ENCODE measurements at regions not wholly inside any gene's neighbourhood (a gene's known extent, or its start where the extent isn't known, plus 50 kb on each side); places are given as distances from the start of the nearest gene placed in this dataset.

DNA sequence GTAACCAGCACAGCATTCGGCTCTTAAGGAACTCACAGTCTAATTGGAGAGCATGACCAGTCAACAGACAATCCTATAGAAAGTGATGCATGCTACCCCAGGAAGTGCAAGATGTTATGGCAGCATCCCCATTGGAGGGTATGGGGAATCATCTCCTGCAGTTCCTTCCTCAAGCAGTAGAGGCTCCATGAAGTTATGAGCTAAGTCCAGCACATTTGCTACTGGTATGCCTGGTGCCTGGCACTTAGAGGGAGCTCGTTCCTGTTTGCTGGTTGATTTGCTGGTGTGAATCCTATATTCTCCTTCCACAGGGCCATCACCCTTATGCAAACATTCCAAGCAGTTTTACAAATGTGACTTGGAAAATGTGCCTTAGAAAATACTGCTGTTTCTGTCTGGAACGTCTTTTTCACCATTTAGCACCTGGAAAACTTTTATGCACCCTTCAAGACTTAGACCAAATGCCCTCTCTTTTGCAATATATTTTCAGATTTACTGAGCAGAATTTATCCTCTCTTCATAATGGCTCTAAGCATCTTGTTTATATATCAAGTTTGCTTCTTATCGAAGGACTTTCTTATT, 136.1 kb upstream of the WSCD2 start:
- no peak for TF ChIP-seq POLR2A (IDR thresholded peaks at IDR 0.05)
- TF ChIP-seq, protein P1, sequence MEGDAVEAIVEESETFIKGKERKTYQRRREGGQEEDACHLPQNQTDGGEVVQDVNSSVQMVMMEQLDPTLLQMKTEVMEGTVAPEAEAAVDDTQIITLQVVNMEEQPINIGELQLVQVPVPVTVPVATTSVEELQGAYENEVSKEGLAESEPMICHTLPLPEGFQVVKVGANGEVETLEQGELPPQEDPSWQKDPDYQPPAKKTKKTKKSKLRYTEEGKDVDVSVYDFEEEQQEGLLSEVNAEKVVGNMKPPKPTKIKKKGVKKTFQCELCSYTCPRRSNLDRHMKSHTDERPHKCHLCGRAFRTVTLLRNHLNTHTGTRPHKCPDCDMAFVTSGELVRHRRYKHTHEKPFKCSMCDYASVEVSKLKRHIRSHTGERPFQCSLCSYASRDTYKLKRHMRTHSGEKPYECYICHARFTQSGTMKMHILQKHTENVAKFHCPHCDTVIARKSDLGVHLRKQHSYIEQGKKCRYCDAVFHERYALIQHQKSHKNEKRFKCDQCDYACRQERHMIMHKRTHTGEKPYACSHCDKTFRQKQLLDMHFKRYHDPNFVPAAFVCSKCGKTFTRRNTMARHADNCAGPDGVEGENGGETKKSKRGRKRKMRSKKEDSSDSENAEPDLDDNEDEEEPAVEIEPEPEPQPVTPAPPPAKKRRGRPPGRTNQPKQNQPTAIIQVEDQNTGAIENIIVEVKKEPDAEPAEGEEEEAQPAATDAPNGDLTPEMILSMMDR (IDR thresholded peaks at IDR 0.05 in 4 of 5, conservative IDR thresholded peaks at IDR 0.05 in 1 of 5) = no peak
- intact Hi-C loops (cut with DNase I; ENCODE audit: low total_unique reads) = loop anchor here (5.0 kb wide), 2 partner anchors 199 to 519 kb away; no protein-coding TSS in a partner anchor
- Histone ChIP-seq H3K4me1 (no peaks in the 10 kb centered on the region), H3K36me3 (no peaks in the 10 kb centered on the region), H3K27me3 (no peaks in the 10 kb centered on the region), H3K4me3 (no peak overlapping the region), H3K27ac (no peak overlapping the region), H3K9me3 (no peaks in the 10 kb centered on the region)
- DNase-seq (no peak), ATAC-seq (no peak)
- in situ Hi-C loops (cut with MboI; ENCODE audit: low sequenced_read_pairs in 4 of 4) = no loop called here

DNA sequence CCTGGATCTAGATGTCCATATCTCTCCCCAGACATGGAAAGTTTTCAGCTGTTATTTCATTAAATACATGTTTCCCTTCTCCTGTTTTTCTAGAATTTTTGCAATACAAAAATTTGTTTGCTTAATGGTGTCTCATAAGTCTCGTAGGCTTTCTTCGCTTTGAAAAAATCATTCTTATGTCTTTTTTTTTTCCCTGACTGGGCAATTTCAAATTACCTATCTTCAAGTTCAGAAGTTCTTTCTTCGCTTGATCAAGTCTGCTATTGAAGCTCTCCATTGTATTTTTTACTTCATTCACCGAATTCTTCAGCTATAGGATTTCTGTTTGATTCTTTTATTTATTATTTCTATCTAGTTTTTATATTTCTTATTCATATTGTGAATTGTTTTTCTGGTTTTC, 130.2 kb upstream of the WSCD2 start:
- ATAC-seq (no peak), DNase-seq (no peak)
- in situ Hi-C loops (cut with MboI; ENCODE audit: low sequenced_read_pairs in 4 of 4) = no loop called here
- Histone ChIP-seq H3K36me3 (no peaks in the 10 kb centered on the region), H3K4me3 (no peak overlapping the region), H3K27me3 (no peaks in the 10 kb centered on the region), H3K4me1 (no peaks in the 10 kb centered on the region), H3K9me3 (no peaks in the 10 kb centered on the region), H3K27ac (no peak overlapping the region)
- intact Hi-C loops (cut with DNase I; ENCODE audit: low total_unique reads) = no loop called here
- TF ChIP-seq, protein P1 (IDR thresholded peaks at IDR 0.05 in 4 of 5, conservative IDR thresholded peaks at IDR 0.05 in 1 of 5) = no peak
- TF ChIP-seq POLR2A (IDR thresholded peaks at IDR 0.05) = no peak

DNA sequence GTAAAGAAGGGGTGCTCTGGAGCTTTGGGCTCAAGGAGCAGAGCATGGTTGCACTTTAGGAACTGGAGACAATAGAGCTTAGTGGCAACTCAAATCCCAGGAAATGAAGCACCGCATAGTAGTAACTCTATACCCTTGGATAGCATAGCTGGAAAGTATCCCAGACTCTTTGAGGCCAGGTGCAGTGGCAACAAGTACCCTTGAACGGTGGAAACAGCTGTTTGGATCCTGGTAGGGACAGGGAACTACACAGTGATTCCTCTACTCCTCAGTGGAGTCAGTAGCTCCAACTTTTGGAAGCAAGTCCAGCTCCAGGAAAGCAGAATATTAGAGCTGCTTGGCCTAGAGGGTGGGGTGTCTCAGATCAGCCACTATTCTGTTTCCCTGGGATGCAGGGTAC, 129.0 kb upstream of the WSCD2 start:
- TF ChIP-seq, protein P1 (IDR thresholded peaks at IDR 0.05 in 4 of 5, conservative IDR thresholded peaks at IDR 0.05 in 1 of 5) = no peak
- TF ChIP-seq POLR2A (IDR thresholded peaks at IDR 0.05) = no peak
- ATAC-seq (no peak), DNase-seq (no peak)
- intact Hi-C loops (cut with DNase I; ENCODE audit: low total_unique reads) (no loop called here), in situ Hi-C loops (cut with MboI; ENCODE audit: low sequenced_read_pairs in 4 of 4) (no loop called here)
- H3K9me3 ChIP-seq = no peaks in the 10 kb centered on the region
- no peak overlapping the region for H3K27ac ChIP-seq
- H3K4me3 ChIP-seq = no peak overlapping the region
- no peaks in the 10 kb centered on the region for H3K4me1 ChIP-seq
- H3K36me3 ChIP-seq = no peaks in the 10 kb centered on the region
- no peaks in the 10 kb centered on the region for H3K27me3 ChIP-seq

DNA sequence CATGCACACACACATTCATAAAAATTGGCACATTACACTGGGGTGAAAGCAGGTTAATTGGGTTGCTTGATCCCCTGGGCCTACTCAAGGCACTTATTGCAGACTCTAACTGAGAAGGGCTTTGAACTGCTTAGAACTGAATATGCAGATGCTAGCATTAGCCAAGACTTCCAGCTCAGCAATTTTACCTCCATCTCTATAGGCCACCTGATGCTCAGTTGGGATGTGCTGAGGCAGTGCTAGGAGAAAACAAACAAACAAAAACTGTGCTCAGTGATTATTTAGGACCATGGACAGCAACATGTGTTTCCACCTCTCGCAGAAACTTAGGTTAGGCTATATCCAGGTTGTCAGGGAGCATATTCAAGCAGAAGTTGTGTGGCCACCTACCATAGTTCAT, 124.8 kb upstream of the WSCD2 start:
- DNase-seq = no peak
- TF ChIP-seq, protein P1 (IDR thresholded peaks at IDR 0.05 in 4 of 5, conservative IDR thresholded peaks at IDR 0.05 in 1 of 5) = no peak
- TF ChIP-seq POLR2A (IDR thresholded peaks at IDR 0.05) = no peak
- H3K27ac ChIP-seq = no peak overlapping the region
- no peaks in the 10 kb centered on the region for H3K9me3 ChIP-seq
- H3K27me3 ChIP-seq = no peaks in the 10 kb centered on the region
- H3K36me3 ChIP-seq = no peaks in the 10 kb centered on the region
- H3K4me3 ChIP-seq = no peak overlapping the region
- in situ Hi-C loops (cut with MboI; ENCODE audit: low sequenced_read_pairs in 4 of 4) (no loop called here), intact Hi-C loops (cut with DNase I; ENCODE audit: low total_unique reads) (no loop called here)
- no peaks in the 10 kb centered on the region for H3K4me1 ChIP-seq
- ATAC-seq = no peak

All from gastrocnemius medialis (tissue), 4 donors.